ENCODE measurements at regions not wholly inside any gene's neighbourhood (a gene's known extent, or its start where the extent isn't known, plus 50 kb on each side); places are given as distances from the start of the nearest gene placed in this dataset.

DNA sequence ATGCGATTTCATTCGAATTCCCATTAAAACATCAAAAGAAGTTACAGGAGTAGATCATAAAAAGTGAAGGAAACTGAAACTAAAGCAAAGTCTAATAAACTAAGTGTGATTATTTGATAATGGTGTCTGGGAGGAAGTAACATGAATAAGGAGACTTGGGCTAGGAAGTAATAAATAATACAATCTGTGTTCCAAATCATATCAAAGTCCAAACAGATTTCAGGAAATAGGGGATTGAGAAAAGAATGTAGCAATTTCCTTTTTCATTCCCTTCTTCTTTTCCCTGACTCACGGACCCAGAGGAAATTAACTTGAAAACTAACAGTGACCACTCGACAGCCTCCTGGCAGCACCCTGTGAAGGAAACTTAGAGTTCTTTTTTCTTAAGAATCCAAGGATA, 758.4 kb upstream of the GCFC2 start:
- TF ChIP-seq, protein P1, sequence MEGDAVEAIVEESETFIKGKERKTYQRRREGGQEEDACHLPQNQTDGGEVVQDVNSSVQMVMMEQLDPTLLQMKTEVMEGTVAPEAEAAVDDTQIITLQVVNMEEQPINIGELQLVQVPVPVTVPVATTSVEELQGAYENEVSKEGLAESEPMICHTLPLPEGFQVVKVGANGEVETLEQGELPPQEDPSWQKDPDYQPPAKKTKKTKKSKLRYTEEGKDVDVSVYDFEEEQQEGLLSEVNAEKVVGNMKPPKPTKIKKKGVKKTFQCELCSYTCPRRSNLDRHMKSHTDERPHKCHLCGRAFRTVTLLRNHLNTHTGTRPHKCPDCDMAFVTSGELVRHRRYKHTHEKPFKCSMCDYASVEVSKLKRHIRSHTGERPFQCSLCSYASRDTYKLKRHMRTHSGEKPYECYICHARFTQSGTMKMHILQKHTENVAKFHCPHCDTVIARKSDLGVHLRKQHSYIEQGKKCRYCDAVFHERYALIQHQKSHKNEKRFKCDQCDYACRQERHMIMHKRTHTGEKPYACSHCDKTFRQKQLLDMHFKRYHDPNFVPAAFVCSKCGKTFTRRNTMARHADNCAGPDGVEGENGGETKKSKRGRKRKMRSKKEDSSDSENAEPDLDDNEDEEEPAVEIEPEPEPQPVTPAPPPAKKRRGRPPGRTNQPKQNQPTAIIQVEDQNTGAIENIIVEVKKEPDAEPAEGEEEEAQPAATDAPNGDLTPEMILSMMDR (IDR thresholded peaks at IDR 0.05): no peak
- no peak for TF ChIP-seq POLR2A (IDR thresholded peaks at IDR 0.05)
